AG09309 (cell line): ENCODE measurements at regions not wholly inside any gene's neighbourhood (a gene's known extent, or its start where the extent isn't known, plus 50 kb on each side); places are given as distances from the start of the nearest gene placed in this dataset.

ENCODE experiments used
- DNase-seq: peaks from one replicate; pipeline ENCODE4 v3.0.0-alpha.2; 2010; ENCODE audit warnings: low read depth
- H3K4me3 ChIP-seq: 2 replicates; pipeline ENCODE4 v1.5.1; 2011; ENCODE audit warnings: mild to moderate bottlenecking, low read depth, low read length, moderate library complexity; ENCODE audit not compliant: control insufficient read depth
- TF ChIP-seq, protein P1 (sequence below): IDR thresholded peaks from 2 replicates; pipeline ENCODE4 v1.5.1; 2011; ENCODE audit warnings: mild to moderate bottlenecking, low read depth, low read length, inconsistent platforms; ENCODE audit not compliant: insufficient read depth, control insufficient read depth; ENCODE audit errors: missing control alignments

DNA sequence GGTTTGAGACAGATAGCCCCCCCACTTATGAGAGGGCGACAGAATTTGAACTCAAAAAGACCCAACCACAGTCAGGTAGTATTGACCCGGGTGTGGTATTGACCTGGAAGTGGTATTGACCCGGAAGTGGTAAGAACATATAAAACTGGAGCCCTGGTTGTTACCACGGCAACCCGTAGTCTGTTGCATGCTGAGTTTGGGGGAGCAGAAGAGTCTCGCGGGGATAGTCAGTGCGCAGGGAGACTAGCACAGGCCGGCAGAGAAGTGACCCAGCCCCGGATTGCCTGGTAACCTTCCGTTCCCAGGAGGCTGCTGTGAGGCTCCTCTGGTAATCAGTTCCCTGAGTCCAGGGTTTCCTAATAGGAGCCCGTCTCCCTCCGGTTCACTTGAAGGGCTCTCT is 96.2 kb downstream of the SNX5 start:
- DNase-seq = no peak
- TF ChIP-seq, protein P1, sequence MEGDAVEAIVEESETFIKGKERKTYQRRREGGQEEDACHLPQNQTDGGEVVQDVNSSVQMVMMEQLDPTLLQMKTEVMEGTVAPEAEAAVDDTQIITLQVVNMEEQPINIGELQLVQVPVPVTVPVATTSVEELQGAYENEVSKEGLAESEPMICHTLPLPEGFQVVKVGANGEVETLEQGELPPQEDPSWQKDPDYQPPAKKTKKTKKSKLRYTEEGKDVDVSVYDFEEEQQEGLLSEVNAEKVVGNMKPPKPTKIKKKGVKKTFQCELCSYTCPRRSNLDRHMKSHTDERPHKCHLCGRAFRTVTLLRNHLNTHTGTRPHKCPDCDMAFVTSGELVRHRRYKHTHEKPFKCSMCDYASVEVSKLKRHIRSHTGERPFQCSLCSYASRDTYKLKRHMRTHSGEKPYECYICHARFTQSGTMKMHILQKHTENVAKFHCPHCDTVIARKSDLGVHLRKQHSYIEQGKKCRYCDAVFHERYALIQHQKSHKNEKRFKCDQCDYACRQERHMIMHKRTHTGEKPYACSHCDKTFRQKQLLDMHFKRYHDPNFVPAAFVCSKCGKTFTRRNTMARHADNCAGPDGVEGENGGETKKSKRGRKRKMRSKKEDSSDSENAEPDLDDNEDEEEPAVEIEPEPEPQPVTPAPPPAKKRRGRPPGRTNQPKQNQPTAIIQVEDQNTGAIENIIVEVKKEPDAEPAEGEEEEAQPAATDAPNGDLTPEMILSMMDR = no peak
- no peak overlapping the region for H3K4me3 ChIP-seq

DNA sequence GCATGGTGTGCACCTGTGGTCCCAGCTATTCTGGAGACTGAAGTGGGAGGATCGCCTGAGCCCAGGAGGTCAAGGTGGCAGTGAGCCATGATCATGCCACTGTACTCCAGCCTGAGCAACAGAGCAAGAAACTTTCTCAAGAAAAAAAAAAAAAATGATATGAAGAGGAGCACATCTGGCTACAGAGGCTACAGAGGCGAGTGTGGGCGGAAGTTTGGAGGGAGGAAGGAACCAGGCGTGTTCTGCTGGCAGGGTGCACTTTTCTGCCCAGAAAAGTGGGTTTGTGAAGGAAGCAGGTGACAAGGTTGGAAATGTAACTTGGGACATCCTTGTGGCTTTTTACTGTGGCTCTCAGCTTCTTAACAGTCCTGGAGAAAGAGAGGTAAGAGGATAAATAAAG is 96.7 kb downstream of the SNX5 start:
- H3K4me3 ChIP-seq = no peak overlapping the region
- TF ChIP-seq, protein P1 = no peak
- DNase-seq = no peak

DNA sequence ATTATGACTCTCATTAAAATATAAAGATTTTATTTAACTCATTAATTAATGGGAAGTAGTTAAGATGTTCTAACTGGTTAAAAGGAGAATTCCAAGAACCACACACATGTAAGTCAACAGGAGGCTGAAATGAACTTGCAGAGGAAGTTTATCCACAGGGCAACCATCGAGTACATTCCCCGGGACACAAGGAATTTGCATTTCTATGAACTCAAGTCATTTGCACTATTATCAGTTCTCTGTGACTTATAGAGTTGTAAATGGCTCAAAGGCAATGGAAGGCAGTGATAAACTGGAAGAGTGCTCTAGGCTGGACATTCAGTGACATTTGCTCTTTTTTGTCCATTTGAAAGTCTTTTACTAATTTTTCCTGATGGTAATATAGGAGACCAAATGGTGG is 97.4 kb downstream of the SNX5 start:
- no peak overlapping the region for H3K4me3 ChIP-seq
- TF ChIP-seq, protein P1 = no peak
- DNase-seq = no peak

DNA sequence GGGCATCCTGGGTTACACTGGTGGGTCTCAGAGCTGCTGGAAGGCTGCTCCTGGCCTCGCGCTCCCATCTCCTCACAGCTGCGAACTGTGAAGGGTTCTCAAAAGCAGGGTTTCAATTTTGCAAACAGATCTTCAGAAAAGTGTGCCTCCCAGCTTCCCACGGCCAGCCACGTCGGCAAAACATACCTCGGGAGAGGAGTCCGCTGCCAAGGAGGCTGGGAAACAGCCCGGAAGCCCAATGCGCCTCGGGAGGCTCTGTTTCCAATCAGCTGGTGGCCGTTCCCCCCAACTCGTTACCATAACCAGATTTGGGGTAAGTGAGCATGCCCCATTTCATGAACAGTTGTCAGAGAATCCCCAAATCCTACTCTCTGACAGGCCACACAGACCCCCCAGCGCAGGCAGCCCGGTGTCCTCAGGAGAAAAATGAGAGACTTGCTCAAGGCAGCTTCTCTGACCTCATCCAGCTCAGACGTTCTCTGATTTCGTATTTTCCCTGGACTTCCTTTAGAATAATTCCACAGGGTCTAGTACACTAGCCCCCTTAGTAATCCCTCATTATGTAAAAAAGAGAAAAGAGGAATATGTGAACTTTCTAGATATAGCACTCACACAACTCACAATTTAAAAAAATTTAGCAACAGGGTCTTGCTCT is 98.4 kb downstream of the SNX5 start:
- H3K4me3 ChIP-seq = no peak overlapping the region
- TF ChIP-seq, protein P1 = no peak
- DNase-seq = no peak

DNA sequence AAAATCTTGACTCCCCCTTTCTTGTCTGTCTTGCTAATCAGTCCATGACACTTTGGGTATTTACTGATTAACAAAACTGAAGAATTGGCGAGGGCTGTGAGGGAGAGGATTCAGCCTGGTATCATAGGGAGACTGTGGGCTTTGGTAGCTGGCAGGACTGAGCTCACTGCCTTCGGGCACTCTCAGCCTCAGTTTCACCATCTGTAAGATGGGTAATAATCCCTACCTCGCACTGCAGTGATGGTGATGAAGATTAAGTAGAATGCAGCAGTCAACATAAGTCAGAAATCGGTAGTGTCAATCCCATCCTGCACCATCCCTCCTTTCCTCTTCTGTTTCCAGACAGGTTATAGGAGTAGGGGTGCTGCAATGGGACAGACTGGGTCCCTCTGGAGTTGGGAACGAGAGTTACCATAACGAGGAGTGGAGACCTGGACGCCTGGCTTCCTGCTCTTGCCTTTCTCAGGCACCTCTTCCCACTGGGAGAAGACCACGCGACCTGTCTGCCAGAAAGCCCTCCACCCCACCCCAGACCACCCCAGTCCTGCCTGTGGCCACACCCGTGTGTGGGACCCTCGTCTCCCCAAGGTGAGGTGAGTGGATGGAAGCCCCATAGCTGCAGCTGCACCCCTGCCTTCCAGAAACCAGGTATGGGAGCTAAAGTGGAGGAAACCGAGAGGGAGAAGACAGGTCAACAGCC is 99.1 kb downstream of the SNX5 start:
- DNase-seq = no peak
- TF ChIP-seq, protein P1 = no peak
- no peak overlapping the region for H3K4me3 ChIP-seq

DNA sequence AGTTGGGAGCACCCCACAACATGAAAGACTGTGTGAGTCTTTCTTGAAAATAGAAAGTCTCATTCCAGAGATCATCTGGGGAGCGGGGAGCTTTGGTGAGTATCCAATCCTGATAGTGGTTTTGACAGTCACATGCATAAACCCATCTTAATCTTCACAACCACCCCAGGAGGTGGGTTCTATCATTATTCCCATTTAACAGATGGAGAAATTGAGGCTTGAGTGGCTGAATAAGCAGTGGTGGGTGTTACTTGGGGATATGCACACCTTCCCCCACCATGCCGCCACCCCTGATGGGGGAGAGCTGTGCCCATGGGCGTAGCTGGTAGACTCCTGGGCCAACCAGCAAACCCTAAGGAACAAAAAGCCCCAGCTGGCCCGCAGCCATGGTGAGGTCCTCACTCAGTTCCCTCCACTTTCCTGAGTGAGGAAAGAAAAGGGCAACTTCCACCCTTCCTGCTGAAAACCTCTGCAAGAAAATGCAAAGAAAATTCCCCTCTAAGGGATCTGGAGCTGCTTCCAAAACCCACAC is 99.8 kb downstream of the SNX5 start:
- DNase-seq = no peak
- TF ChIP-seq, protein P1 = no peak
- no peak overlapping the region for H3K4me3 ChIP-seq
